ENCODE measurements at regions not wholly inside any gene's neighbourhood (a gene's known extent, or its start where the extent isn't known, plus 50 kb on each side); places are given as distances from the start of the nearest gene placed in this dataset.
A peak's percentile ranks its signal among the peaks of the same experiment; 100 is the strongest.

GRCh38 chr12:30874455-30875321, 51.9 kb upstream of the TSPAN11 start:
- intact Hi-C loops (cut with micrococcal nuclease; ENCODE audit: unreplicated experiment), result no loop called here
- H3K27me3 ChIP-seq (ENCODE audit: insufficient read depth, low read depth), result peaks cover 15% of the 10 kb centered on the region; the same call in 1 of the 2 replicates
- no TSS peak for BruUV-seq (replicated peaks)
- no peak overlapping the region for H2AFZ ChIP-seq
- DNase-seq, result no peak
- H3K9me3 ChIP-seq (ENCODE audit: insufficient read depth, low read depth), result no peaks in the 10 kb centered on the region
- no peaks in the 10 kb centered on the region for H3F3A ChIP-seq (ENCODE audit: insufficient read depth, low read depth)
- no peaks in the 10 kb centered on the region for H3K36me3 ChIP-seq (ENCODE audit: low read depth)
- ChIA-PET CTCF (no interaction called here), POLR2A (ENCODE audit: unreplicated experiment) (no interaction called here)
- no peak overlapping the region for H3K4me3 ChIP-seq
- H3K9me2 ChIP-seq (ENCODE audit: insufficient read depth), result no peaks in the 10 kb centered on the region
- H3K4me2 ChIP-seq, result no peak overlapping the region
- TF ChIP-seq CTCF (conservative IDR thresholded peaks at IDR 0.05) (no peak), EZH2 (IDR thresholded peaks at IDR 0.05; ENCODE audit: low read depth) (no peak)
- no peaks in the 10 kb centered on the region for H4K20me1 ChIP-seq (ENCODE audit: insufficient read depth)
- H3K79me2 ChIP-seq (ENCODE audit: low read depth), result no peaks in the 10 kb centered on the region
- H3K4me1 ChIP-seq (replicated peaks; ENCODE audit: insufficient read depth), result no peaks in the 10 kb centered on the region
- no peak overlapping the region for H3K27ac ChIP-seq

DNA sequence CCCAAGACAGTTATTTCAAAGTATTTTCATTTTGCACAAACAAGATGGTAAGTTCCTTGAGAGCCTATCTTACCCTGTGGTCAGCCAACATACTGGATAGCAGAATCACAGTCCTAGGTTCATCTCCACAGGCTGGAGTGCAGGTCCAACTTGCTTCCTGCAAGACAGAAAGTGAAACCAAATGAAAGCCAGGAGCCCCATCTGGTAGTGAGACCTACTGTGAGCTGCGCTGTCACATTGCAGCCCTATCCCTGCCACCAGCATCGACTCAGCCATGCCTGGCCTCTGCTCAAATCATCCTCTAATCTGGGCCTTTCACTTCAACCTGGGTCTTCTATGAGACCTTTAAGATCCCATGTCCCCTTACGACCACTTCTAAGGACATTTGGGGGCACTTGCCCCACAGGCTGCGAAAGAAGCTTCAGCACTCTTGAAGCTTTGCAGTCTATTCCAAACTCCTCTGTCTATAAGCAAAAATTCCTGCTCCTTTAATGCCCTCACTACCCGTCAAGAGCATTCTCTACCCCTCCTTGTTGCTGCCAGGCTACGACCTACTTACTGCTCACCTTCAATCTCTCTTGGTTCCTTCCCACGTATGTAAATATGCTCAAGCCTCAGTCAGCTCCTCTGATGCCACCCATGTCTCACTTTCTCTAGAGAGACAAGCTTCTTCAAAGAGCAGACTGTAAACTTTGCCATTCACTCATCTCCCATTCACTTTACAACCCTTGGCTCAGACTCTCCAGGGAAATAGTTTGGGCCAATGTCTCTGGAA, 55.9 kb upstream of the TSPAN11 start:
- intact Hi-C loops (cut with micrococcal nuclease; ENCODE audit: unreplicated experiment), result no loop called here
- Histone ChIP-seq H3K36me3 (ENCODE audit: low read depth) (no peaks in the 10 kb centered on the region), H2AFZ (no peak overlapping the region), H3K27me3 (ENCODE audit: insufficient read depth, low read depth) (no peaks in the 10 kb centered on the region), H3K4me2 (peak overlapping the region; percentile 11; the same call in 1 of the 2 replicates), H3K9me3 (ENCODE audit: insufficient read depth, low read depth) (0 out of 2 replicates have a peak, but pooled peaks cover 10% of the 10 kb centered on the region), H3K9me2 (ENCODE audit: insufficient read depth) (no peaks in the 10 kb centered on the region), H3K79me2 (ENCODE audit: low read depth) (no peaks in the 10 kb centered on the region), H3K4me3 (no peak overlapping the region), H4K20me1 (ENCODE audit: insufficient read depth) (no peaks in the 10 kb centered on the region), H3K4me1 (replicated peaks; ENCODE audit: insufficient read depth) (no peaks in the 10 kb centered on the region), H3K27ac (no peak overlapping the region), H3F3A (ENCODE audit: insufficient read depth, low read depth) (no peaks in the 10 kb centered on the region)
- ChIA-PET POLR2A (ENCODE audit: unreplicated experiment) (no interaction called here), CTCF (no interaction called here)
- TF ChIP-seq CTCF (conservative IDR thresholded peaks at IDR 0.05) (no peak), EZH2 (IDR thresholded peaks at IDR 0.05; ENCODE audit: low read depth) (no peak)
- no TSS peak for BruUV-seq (replicated peaks)
- DNase-seq, result no peak

- 0 out of 2 replicates have a peak, but pooled peaks cover 10% of the 10 kb centered on the region for H3K9me3 ChIP-seq (ENCODE audit: insufficient read depth, low read depth)
- no peak overlapping the region for H3K4me2 ChIP-seq
- no peaks in the 10 kb centered on the region for H3K79me2 ChIP-seq (ENCODE audit: low read depth)
- no peak overlapping the region for H3K4me3 ChIP-seq
- DNase-seq, result no peak
- no peaks in the 10 kb centered on the region for H3K36me3 ChIP-seq (ENCODE audit: low read depth)
- ChIA-PET CTCF (no interaction called here), POLR2A (ENCODE audit: unreplicated experiment) (no interaction called here)
- H4K20me1 ChIP-seq (ENCODE audit: insufficient read depth), result no peaks in the 10 kb centered on the region
- H2AFZ ChIP-seq, result no peak overlapping the region
- intact Hi-C loops (cut with micrococcal nuclease; ENCODE audit: unreplicated experiment), result no loop called here
- no TSS peak for BruUV-seq (replicated peaks)
- no peaks in the 10 kb centered on the region for H3K9me2 ChIP-seq (ENCODE audit: insufficient read depth)
- no peak overlapping the region for H3K27ac ChIP-seq
- TF ChIP-seq EZH2 (IDR thresholded peaks at IDR 0.05; ENCODE audit: low read depth) (no peak), CTCF (conservative IDR thresholded peaks at IDR 0.05) (no peak)
- no peaks in the 10 kb centered on the region for H3K27me3 ChIP-seq (ENCODE audit: insufficient read depth, low read depth)
- no peaks in the 10 kb centered on the region for H3K4me1 ChIP-seq (replicated peaks; ENCODE audit: insufficient read depth)
- no peaks in the 10 kb centered on the region for H3F3A ChIP-seq (ENCODE audit: insufficient read depth, low read depth)
Observed at GRCh38 chr12:30867415-30867814, 59.1 kb upstream of the TSPAN11 start.

Measured in PC-9 (cell line).